ENCODE measurements at regions not wholly inside any gene's neighbourhood (a gene's known extent, or its start where the extent isn't known, plus 50 kb on each side); places are given as distances from the start of the nearest gene placed in this dataset.

- TF ChIP-seq SP1 (IDR thresholded peaks at IDR 0.05) (no peak), SUZ12 (IDR thresholded peaks at IDR 0.05) (no peak), CTBP1 (IDR thresholded peaks at IDR 0.05; ENCODE audit: borderline replicate concordance) (no peak), ZNF384 (IDR thresholded peaks at IDR 0.05) (no peak), BHLHE40 (IDR thresholded peaks at IDR 0.05; ENCODE audit: borderline replicate concordance) (no peak), HDGF (IDR thresholded peaks at IDR 0.05; ENCODE audit: borderline replicate concordance) (no peak)
Measured at GRCh38 chr2:183872131-183872530, 726.2 kb upstream of the ZNF804A start.
